Activated B cell treated with CpG ODN at 0.5 μM for 24 hours (primary cell): ENCODE measurements at regions not wholly inside any gene's neighbourhood (a gene's known extent, or its start where the extent isn't known, plus 50 kb on each side); places are given as distances from the start of the nearest gene placed in this dataset.

Experiments
- ATAC-seq: fragments of 200-7000 bp; cut with Tn5 transposase; one replicate; pipeline ENCODE4 v1.10.0; 2021; ENCODE audit warnings: low read depth, mild to moderate bottlenecking, moderate library complexity
- CTCF ChIA-PET: fragments of 350-600 bp; sonication (Branson Sonifier 250); formaldehyde crosslinking; loops from one replicate; lab custom pipeline; 2021; ENCODE audit warnings: antibody characterized with exemption; lab: Charles Lee
- POLR2A ChIA-PET: fragments of 350-600 bp; sonication (Branson Sonifier 250); formaldehyde crosslinking; loops from one replicate; lab custom pipeline; 2021; ENCODE audit warnings: antibody characterized with exemption; lab: Charles Lee
- DNase-seq: peaks from one replicate; pipeline ENCODE4 v3.0.0; 2022
- H3K27ac Mint-ChIP-seq: one replicate; pipeline ENCODE4 v1.8.0; 2020; ENCODE audit warnings: mixed read lengths
- H3K27me3 Mint-ChIP-seq: one replicate; pipeline ENCODE4 v1.8.0; 2021; ENCODE audit warnings: mixed read lengths
- H3K36me3 Mint-ChIP-seq: one replicate; pipeline ENCODE4 v1.8.0; 2021; ENCODE audit warnings: low read depth, mixed read lengths
- H3K4me1 Mint-ChIP-seq: one replicate; pipeline ENCODE4 v1.8.0; 2021; ENCODE audit warnings: mixed read lengths
- H3K4me3 Mint-ChIP-seq: one replicate; pipeline ENCODE4 v1.8.0; 2020; ENCODE audit warnings: mild to moderate bottlenecking, mixed read lengths
- H3K9me3 Mint-ChIP-seq: one replicate; pipeline ENCODE4 v1.8.0; 2020; ENCODE audit warnings: mixed read lengths
- intact Hi-C: fragments of 100-400 bp; cut with micrococcal nuclease; formaldehyde crosslinking; loops from one replicate; pipeline ENCODE4 v1.15.1; 2024
- TF ChIP-seq, protein P1 (sequence below): fragments of 200-600 bp; IDR thresholded peaks from one replicate; pipeline ENCODE4 v1.8.0; 2022; ENCODE audit warnings: antibody characterized with exemption, mild to moderate bottlenecking

DNA sequence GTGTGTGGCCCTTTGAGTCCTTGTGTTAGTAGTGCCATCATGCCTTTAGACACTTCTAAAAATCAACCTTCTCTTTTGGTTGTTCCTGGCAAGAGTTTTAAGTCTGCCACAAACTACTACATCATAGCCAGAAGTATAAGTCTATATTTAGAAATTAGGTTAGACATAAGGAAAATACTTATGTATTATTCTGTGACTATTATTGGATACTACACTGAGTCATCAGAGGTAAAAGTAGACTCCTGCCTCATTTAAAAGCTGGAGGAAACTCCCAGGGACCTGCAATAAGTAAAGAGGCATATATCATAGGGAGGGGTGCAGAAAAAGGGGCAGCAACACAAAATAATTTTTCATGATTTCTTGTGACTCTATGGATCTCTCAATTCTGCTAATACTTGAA lies 99.4 kb upstream of the OSR1 start:
- Mint-ChIP-seq H3K27me3 (peaks cover 3% of the 10 kb centered on the region), H3K4me3 (no peak overlapping the region), H3K4me1 (no peaks in the 10 kb centered on the region), H3K36me3 (no peaks in the 10 kb centered on the region), H3K9me3 (peaks cover 4% of the 10 kb centered on the region), H3K27ac (no peak overlapping the region)
- no peak for ATAC-seq
- ChIA-PET POLR2A (no interaction called here), CTCF (no interaction called here)
- no peak for DNase-seq
- intact Hi-C loops: no loop called here
- TF ChIP-seq, protein P1, sequence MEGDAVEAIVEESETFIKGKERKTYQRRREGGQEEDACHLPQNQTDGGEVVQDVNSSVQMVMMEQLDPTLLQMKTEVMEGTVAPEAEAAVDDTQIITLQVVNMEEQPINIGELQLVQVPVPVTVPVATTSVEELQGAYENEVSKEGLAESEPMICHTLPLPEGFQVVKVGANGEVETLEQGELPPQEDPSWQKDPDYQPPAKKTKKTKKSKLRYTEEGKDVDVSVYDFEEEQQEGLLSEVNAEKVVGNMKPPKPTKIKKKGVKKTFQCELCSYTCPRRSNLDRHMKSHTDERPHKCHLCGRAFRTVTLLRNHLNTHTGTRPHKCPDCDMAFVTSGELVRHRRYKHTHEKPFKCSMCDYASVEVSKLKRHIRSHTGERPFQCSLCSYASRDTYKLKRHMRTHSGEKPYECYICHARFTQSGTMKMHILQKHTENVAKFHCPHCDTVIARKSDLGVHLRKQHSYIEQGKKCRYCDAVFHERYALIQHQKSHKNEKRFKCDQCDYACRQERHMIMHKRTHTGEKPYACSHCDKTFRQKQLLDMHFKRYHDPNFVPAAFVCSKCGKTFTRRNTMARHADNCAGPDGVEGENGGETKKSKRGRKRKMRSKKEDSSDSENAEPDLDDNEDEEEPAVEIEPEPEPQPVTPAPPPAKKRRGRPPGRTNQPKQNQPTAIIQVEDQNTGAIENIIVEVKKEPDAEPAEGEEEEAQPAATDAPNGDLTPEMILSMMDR: no peak

DNA sequence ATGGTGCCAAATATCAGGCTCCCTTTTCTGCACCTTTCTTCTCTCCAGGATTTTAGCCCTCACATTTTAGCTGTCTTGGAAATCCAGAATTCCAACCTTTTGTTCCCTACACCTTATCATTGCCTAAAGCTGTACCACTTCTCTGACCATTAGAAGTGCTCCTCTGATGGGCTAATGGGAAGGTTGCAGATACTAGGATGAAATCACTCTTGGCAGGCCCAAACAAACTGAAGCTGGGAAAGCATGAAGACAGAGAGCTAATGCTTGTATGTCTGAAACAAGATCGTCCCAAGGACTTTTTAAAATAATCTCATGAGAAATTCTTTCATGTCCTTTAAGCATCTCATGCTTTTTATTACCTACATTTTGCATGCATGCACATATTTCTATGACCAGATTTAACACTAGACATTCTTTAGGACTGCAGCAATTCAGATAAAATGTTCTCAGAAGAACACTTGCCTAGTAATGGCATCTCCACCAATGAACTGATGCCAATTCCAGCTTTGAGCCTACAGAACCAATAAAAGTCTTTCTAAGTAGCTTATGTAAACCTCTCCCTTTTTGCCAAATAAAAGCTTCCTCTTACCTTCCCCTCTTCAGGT lies 98.4 kb upstream of the OSR1 start:
- intact Hi-C loops: no loop called here
- DNase-seq (no peak), ATAC-seq (no peak)
- peaks cover 3% of the 10 kb centered on the region for H3K27me3 Mint-ChIP-seq
- ChIA-PET CTCF (no interaction called here), POLR2A (no interaction called here)
- H3K36me3 Mint-ChIP-seq: no peaks in the 10 kb centered on the region
- H3K4me3 Mint-ChIP-seq: no peak overlapping the region
- H3K9me3 Mint-ChIP-seq: peaks cover 4% of the 10 kb centered on the region
- no peaks in the 10 kb centered on the region for H3K4me1 Mint-ChIP-seq
- TF ChIP-seq, protein P1: no peak
- H3K27ac Mint-ChIP-seq: no peak overlapping the region

DNA sequence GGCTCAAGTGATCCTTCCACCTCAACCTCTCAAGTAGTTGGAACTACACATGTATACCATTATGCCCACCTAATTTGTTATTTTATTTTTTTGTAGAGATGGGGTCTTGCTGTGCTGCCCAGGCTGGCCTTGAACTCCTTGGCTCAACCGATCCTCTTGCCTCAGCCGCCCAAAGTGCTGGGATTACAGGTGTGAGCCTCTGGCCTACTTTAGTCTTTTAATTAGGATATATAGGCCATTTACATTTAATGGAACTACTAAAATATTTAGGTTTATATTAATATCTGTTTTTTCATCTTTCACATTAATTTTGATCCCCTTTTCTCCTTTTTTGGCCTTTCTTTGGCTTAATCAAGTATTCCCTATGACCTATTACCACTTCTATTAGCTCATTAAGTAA lies 95.7 kb upstream of the OSR1 start:
- peaks cover 4% of the 10 kb centered on the region for H3K9me3 Mint-ChIP-seq
- no peak for DNase-seq
- H3K27ac Mint-ChIP-seq: no peak overlapping the region
- H3K4me3 Mint-ChIP-seq: no peak overlapping the region
- no peaks in the 10 kb centered on the region for H3K27me3 Mint-ChIP-seq
- no peaks in the 10 kb centered on the region for H3K4me1 Mint-ChIP-seq
- intact Hi-C loops: no loop called here
- POLR2A ChIA-PET: no interaction called here
- CTCF ChIA-PET: no interaction called here
- TF ChIP-seq, protein P1: no peak
- ATAC-seq: no peak
- no peaks in the 10 kb centered on the region for H3K36me3 Mint-ChIP-seq

DNA sequence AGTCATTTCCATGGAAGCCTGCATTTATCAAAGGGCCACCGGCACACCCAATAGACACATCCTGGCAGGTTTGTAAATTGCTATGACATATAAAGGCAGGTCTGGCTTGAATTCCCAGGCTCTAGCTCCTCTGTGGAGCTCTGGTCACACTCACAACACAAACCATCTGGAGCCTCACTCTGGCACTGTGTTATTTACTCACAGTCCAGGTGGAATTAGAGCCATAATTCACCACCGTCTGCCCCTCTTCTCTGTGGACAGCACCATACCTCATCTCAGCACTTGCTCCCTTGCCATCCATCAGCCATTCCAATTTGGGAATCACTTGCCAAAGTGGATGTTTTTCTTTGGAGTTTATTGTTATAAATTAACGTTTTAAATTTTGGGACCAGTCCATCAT lies 84.3 kb upstream of the OSR1 start:
- no peak overlapping the region for H3K4me3 Mint-ChIP-seq
- no peaks in the 10 kb centered on the region for H3K27me3 Mint-ChIP-seq
- H3K4me1 Mint-ChIP-seq: no peaks in the 10 kb centered on the region
- TF ChIP-seq, protein P1: no peak
- DNase-seq (no peak), ATAC-seq (no peak)
- no peak overlapping the region for H3K27ac Mint-ChIP-seq
- ChIA-PET POLR2A (no interaction called here), CTCF (no interaction called here)
- intact Hi-C loops: no loop called here
- peaks cover 6% of the 10 kb centered on the region for H3K9me3 Mint-ChIP-seq
- H3K36me3 Mint-ChIP-seq: no peaks in the 10 kb centered on the region

DNA sequence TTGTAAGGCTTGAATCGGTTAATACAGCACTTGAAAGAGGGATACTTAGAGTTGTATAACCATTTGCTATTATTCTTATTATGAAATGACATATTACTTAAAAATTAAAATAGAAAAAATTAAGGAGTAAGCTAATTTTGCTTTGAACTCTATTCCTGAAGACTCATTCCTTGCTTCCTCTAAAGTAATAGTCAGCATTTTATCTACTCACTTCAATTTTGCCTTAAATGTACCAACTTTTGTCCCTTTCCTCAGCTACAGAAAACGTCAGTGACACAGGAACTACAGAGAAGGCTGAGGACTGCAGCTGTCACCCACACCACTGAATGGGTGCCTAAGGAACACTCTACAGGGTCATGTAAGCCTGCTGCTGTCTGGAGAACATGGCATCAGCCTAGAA lies 80.7 kb upstream of the OSR1 start:
- intact Hi-C loops: no loop called here
- TF ChIP-seq, protein P1: no peak
- ChIA-PET CTCF (no interaction called here), POLR2A (no interaction called here)
- no peaks in the 10 kb centered on the region for H3K4me1 Mint-ChIP-seq
- peaks cover 12% of the 10 kb centered on the region for H3K27me3 Mint-ChIP-seq
- H3K9me3 Mint-ChIP-seq: no peaks in the 10 kb centered on the region
- H3K4me3 Mint-ChIP-seq: no peak overlapping the region
- no peaks in the 10 kb centered on the region for H3K36me3 Mint-ChIP-seq
- DNase-seq (no peak), ATAC-seq (no peak)
- H3K27ac Mint-ChIP-seq: no peak overlapping the region
